Spleen (tissue), 11 donors: ENCODE measurements at regions not wholly inside any gene's neighbourhood (a gene's known extent, or its start where the extent isn't known, plus 50 kb on each side); places are given as distances from the start of the nearest gene placed in this dataset.

ENCODE experiments used
- DNase-seq: peaks from one replicate; pipeline ENCODE4 v3.0.0-alpha.2; 2020
- H3K27ac ChIP-seq, 8 donors: fragments of 200-600 bp; sonication (generic) in 7 of 8; 1 replicate in 4 of 8; 2 replicates in 4 of 8; pipeline versions ENCODE4 v1.5.0 to v1.8.0; 2016 to 2021; ENCODE audit warnings: inconsistent platforms in 4 of 8, mild to moderate bottlenecking in 4 of 8, moderate library complexity in 1 of 8
- H3K27me3 ChIP-seq, 7 donors: fragments of 200-600 bp; sonication (generic) in 6 of 7; replicated peaks in 1 of 7; 1 replicate in 4 of 7; 2 replicates in 3 of 7; pipeline versions ENCODE4 v1.5.0 to v1.8.0; 2016 to 2021; ENCODE audit warnings: inconsistent platforms in 3 of 7, mild to moderate bottlenecking in 1 of 7
- H3K36me3 ChIP-seq, 6 donors: fragments of 200-600 bp; sonication (generic) in 5 of 6; 1 replicate in 4 of 6; 2 replicates in 2 of 6; pipeline versions ENCODE4 v1.5.0 to v1.8.0; 2016 to 2021; ENCODE audit warnings: inconsistent platforms in 2 of 6
- H3K4me1 ChIP-seq, 6 donors: fragments of 200-600 bp; sonication (generic) in 5 of 6; 1 replicate in 3 of 6; 2 replicates in 3 of 6; pipeline versions ENCODE4 v1.5.0 to v1.8.0; 2016 to 2021; ENCODE audit warnings: inconsistent platforms in 3 of 6
- H3K4me3 ChIP-seq, 8 donors: fragments of 200-600 bp; sonication (generic) in 7 of 8; 1 replicate in 4 of 8; 2 replicates in 4 of 8; pipeline versions ENCODE4 v1.5.0 to v1.8.0; 2016 to 2021; ENCODE audit warnings: inconsistent platforms in 4 of 8, mild to moderate bottlenecking in 4 of 8, moderate library complexity in 2 of 8
- H3K9me3 ChIP-seq, 8 donors: fragments of 200-600 bp; sonication (generic) in 7 of 8; 1 replicate in 4 of 8; 2 replicates in 4 of 8; pipeline versions ENCODE4 v1.5.0 to v1.8.0; 2016 to 2021; ENCODE audit warnings: inconsistent platforms in 4 of 8
- POLR2A ChIP-seq, 3 donors: fragments of 450-650 bp; IDR thresholded peaks; one replicate each; pipeline ENCODE4 v1.5.1; 2017; ENCODE audit warnings: antibody characterized with exemption in 3 of 3, mild to moderate bottlenecking in 1 of 3
- POLR2AphosphoS5 ChIP-seq, 3 donors: sonication (generic); formaldehyde crosslinking; IDR thresholded peaks; one replicate each; pipeline ENCODE4 v1.5.1; 2017; ENCODE audit warnings: antibody characterized with exemption in 3 of 3
- WGBS, 5 donors: extraction: QIAGEN DNeasy Blood & Tissue Kit in 3 of 5; methylation state at CpG; one replicate each; pipeline versions ENCODE4 v1.1.5 to v1.1.7; 2013 to 2018; 5-methylcytosine and 5-hydroxymethylcytosine counted together
- intact Hi-C: fragments of 100-400 bp; cut with DNase I; formaldehyde crosslinking; loops from one replicate; pipeline ENCODE4 v1.15.0; 2023; ENCODE audit warnings: low total_unique reads
- TF ChIP-seq, protein P1 (sequence below), 11 experiments: fragments of 200-600 bp in 7 of 11; fragments of 450-650 bp in 4 of 11; sonication (generic) in 4 of 11; IDR thresholded peaks in 8 of 11; conservative IDR thresholded peaks in 3 of 11; 1 replicate in 7 of 11; 2 replicates in 4 of 11; pipeline versions ENCODE4 v1.4.0 to v1.8.0; 2016 to 2021; ENCODE audit warnings: antibody characterized with exemption in 11 of 11, inconsistent platforms in 4 of 11, mild to moderate bottlenecking in 1 of 11
- donor health status: healthy with polysubstance abuse.
- donor health status: DM: no; HTN: no; CAD: no; lungs with moderate emphysema.
- donor health status: DM: no; HTN: no; CAD: no.
- donor health status: Bipolar disorder and iron deficiency.
- donor health status: healthy.
- donor health status: DM: no; HTN: no; CAD: no.
- donor health status: DM: yes; HTN: yes; CAD: no.

DNA sequence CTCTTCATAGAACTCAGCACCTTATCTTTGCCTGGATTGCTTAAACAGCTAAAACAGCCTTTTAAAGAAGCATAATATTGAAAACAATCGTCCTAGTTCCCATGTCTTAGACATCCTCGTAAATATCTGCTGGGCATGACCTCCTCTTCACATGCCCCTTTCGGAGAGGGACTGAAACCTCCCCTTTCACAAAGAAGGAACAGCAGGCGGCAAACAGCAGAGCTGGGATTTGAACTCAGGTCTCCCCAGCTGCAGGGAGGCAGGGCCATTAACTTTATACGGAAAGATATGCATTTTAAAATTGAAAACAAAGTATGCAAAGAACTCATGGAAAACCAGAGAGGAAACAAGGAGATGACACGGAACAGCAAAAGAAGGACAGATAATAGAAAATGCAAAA lies 249.9 kb downstream of the FOXL1 start:
- WGBS, 5 donors = 77 to 87% (median 84%) methylated on average over 6 of the region's 6 CpGs
- no peak for TF ChIP-seq POLR2A (IDR thresholded peaks at IDR 0.05)
- TF ChIP-seq POLR2AphosphoS5 (IDR thresholded peaks at IDR 0.05) = no peak
- TF ChIP-seq, protein P1, sequence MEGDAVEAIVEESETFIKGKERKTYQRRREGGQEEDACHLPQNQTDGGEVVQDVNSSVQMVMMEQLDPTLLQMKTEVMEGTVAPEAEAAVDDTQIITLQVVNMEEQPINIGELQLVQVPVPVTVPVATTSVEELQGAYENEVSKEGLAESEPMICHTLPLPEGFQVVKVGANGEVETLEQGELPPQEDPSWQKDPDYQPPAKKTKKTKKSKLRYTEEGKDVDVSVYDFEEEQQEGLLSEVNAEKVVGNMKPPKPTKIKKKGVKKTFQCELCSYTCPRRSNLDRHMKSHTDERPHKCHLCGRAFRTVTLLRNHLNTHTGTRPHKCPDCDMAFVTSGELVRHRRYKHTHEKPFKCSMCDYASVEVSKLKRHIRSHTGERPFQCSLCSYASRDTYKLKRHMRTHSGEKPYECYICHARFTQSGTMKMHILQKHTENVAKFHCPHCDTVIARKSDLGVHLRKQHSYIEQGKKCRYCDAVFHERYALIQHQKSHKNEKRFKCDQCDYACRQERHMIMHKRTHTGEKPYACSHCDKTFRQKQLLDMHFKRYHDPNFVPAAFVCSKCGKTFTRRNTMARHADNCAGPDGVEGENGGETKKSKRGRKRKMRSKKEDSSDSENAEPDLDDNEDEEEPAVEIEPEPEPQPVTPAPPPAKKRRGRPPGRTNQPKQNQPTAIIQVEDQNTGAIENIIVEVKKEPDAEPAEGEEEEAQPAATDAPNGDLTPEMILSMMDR (IDR thresholded peaks at IDR 0.05 in 8 of 11, conservative IDR thresholded peaks at IDR 0.05 in 3 of 11) = no peak
- intact Hi-C loops = no loop called here
- no peaks in the 10 kb centered on the region for H3K9me3 ChIP-seq
- no peaks in the 10 kb centered on the region for H3K36me3 ChIP-seq
- H3K4me1 ChIP-seq = peaks cover 0 to 5% (median 0%) of the 10 kb centered on the region in 6 donors
- no peak overlapping the region for H3K27ac ChIP-seq
- no peak for DNase-seq
- no peak overlapping the region for H3K4me3 ChIP-seq
- peaks cover 0 to 69% (median 18%) of the 10 kb centered on the region in 7 donors for H3K27me3 ChIP-seq

DNA sequence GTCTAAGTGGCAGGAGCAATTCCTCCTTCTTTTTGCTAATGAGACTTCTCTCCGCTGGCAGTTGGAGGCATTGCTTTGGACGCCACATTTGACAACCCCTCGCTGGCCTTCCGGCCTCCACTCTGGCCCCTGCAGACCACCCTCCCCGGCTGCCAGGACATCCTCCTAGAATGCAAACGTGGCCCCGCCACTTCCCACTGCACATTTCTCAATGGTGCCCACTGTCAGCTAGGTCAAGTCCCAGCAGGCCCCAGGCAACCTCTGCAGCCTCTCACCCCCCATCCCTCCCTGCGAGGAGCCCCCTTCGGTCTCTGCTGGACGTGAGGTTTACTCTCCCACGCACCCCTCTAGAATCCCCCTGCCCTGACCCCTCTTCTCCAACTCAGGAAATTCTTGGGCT lies 250.3 kb downstream of the FOXL1 start:
- peaks cover 0 to 68% (median 18%) of the 10 kb centered on the region in 7 donors for H3K27me3 ChIP-seq
- intact Hi-C loops = no loop called here
- H3K4me1 ChIP-seq = peaks cover 0 to 10% (median 0%) of the 10 kb centered on the region in 6 donors
- no peak for TF ChIP-seq POLR2AphosphoS5 (IDR thresholded peaks at IDR 0.05)
- TF ChIP-seq, protein P1 (IDR thresholded peaks at IDR 0.05 in 8 of 11, conservative IDR thresholded peaks at IDR 0.05 in 3 of 11) = no peak
- no peak for TF ChIP-seq POLR2A (IDR thresholded peaks at IDR 0.05)
- DNase-seq = peak; percentile 28
- 73 to 82% (median 79%) methylated on average over 11 of the region's 11 CpGs for WGBS, 5 donors
- no peak overlapping the region for H3K4me3 ChIP-seq
- no peak overlapping the region for H3K27ac ChIP-seq
- no peaks in the 10 kb centered on the region for H3K9me3 ChIP-seq
- H3K36me3 ChIP-seq = no peaks in the 10 kb centered on the region

DNA sequence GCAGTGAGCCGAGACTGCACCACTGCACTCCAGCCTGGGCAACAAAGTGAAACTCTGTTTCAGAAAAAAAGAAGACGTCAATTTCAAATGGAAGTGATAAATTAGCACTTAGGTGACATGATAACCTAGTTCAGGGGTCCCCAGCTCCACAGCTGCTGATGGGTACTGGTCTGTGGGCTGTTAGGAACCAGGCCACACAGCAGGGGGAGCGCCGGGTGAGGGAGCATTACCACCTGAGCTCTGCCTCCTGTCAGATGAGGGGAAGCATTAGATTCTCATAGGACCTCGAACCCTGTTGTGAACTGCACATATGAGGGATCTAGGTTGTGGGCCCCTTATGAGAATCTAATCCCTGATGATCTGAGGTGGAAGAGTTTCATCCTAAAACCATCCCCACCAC lies 253.0 kb downstream of the FOXL1 start:
- no peak overlapping the region for H3K4me3 ChIP-seq
- no peak overlapping the region for H3K27ac ChIP-seq
- WGBS, 5 donors = 78 to 89% (median 85%) methylated on average over 5 of the region's 5 CpGs
- peaks cover 0 to 12% (median 0%) of the 10 kb centered on the region in 6 donors for H3K4me1 ChIP-seq
- no peaks in the 10 kb centered on the region for H3K36me3 ChIP-seq
- no peak for TF ChIP-seq POLR2A (IDR thresholded peaks at IDR 0.05)
- no peak for TF ChIP-seq POLR2AphosphoS5 (IDR thresholded peaks at IDR 0.05)
- TF ChIP-seq, protein P1 (IDR thresholded peaks at IDR 0.05 in 8 of 11, conservative IDR thresholded peaks at IDR 0.05 in 3 of 11) = no peak
- no peaks in the 10 kb centered on the region for H3K9me3 ChIP-seq
- intact Hi-C loops = no loop called here
- peaks cover 0 to 41% (median 15%) of the 10 kb centered on the region in 7 donors for H3K27me3 ChIP-seq
- no peak for DNase-seq

DNA sequence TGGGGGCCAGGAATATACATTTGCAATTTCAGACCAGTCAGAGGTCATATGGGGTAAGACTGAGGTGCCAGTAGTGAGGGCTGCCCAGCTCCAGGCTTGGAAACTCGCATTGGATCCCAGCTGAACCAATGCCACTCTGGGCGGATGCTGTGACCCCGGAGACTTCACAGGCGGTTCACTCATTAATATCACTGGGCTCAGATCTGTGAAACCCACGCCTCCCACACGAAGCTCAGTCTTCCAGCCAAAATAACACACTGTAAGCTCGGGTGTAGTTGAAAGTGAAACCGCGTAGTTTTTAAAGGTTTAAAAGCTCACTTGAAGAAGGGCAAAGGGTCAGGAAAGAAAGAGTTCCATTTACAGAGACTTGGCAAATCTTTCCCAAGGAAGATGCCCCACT lies 254.8 kb downstream of the FOXL1 start:
- TF ChIP-seq POLR2A (IDR thresholded peaks at IDR 0.05) = no peak
- TF ChIP-seq, protein P1 (IDR thresholded peaks at IDR 0.05 in 8 of 11, conservative IDR thresholded peaks at IDR 0.05 in 3 of 11) = no peak

More for the DNA sequence above, 254.8 kb downstream of the FOXL1 start:
- Histone ChIP-seq H3K4me3 (no peak overlapping the region), H3K4me1 (peaks cover 0 to 12% (median 0%) of the 10 kb centered on the region in 6 donors), H3K27ac (no peak overlapping the region), H3K36me3 (no peaks in the 10 kb centered on the region), H3K9me3 (no peaks in the 10 kb centered on the region), H3K27me3 (peaks cover 0 to 23% (median 0%) of the 10 kb centered on the region in 7 donors)
- no peak for DNase-seq
- intact Hi-C loops = no loop called here
- 46 to 65% (median 60%) methylated on average over 9 of the region's 9 CpGs for WGBS, 5 donors
